ENCODE measurements at regions not wholly inside any gene's neighbourhood (a gene's known extent, or its start where the extent isn't known, plus 50 kb on each side); places are given as distances from the start of the nearest gene placed in this dataset.

DNA sequence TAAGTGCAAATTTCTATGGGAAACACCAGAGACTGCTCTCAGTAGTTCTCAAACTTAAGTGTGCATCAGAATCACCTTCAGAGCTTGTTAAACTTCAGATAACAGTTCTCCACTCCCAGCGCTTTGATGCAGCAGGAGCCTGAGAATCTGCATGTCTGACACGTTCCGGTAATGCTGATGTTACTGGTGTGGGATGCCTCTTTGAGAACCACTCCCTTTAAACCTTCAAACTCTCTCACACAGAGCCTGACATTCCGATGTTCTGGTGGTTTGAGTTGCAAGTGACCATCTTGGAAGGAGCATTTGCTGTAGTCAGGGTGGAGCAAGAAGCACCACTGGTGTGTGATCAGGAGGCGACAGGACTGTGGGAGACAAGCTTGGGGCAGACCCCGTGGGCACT lies 57.9 kb downstream of the OTOR start:
- TF ChIP-seq CTCF (IDR thresholded peaks at IDR 0.05) = no peak
- TF ChIP-seq POLR2AphosphoS5 (IDR thresholded peaks at IDR 0.05) = no peak
- TF ChIP-seq POLR2A (IDR thresholded peaks at IDR 0.05) = no peak
- no peak for TF ChIP-seq EP300 (IDR thresholded peaks at IDR 0.05)
- Histone ChIP-seq H3K27ac (no peak overlapping the region), H3K27me3 (peaks cover 0 to 26% (median 4%) of the 10 kb centered on the region in 3 donors), H3K36me3 (no peaks in the 10 kb centered on the region), H3K4me3 (no peak overlapping the region), H3K9me3 (no peaks in the 10 kb centered on the region), H3K4me1 (no peaks in the 10 kb centered on the region)
- 71 to 78% methylated on average over 6 of the region's 6 CpGs for WGBS, 2 donors
- intact Hi-C loops (cut with DNase I) = no loop called here
- DNase-seq = no peak

- Histone ChIP-seq H3K36me3 (no peaks in the 10 kb centered on the region), H3K4me1 (no peaks in the 10 kb centered on the region), H3K9me3 (no peaks in the 10 kb centered on the region), H3K4me3 (no peak overlapping the region), H3K27me3 (peaks cover 0 to 25% (median 4%) of the 10 kb centered on the region in 3 donors), H3K27ac (no peak overlapping the region)
- DNase-seq = no peak
- WGBS, 2 donors = 67 to 72% methylated on average over 7 of the region's 7 CpGs
- no peak for TF ChIP-seq POLR2AphosphoS5 (IDR thresholded peaks at IDR 0.05)
- no peak for TF ChIP-seq POLR2A (IDR thresholded peaks at IDR 0.05)
- TF ChIP-seq EP300 (IDR thresholded peaks at IDR 0.05) = no peak
- TF ChIP-seq CTCF (IDR thresholded peaks at IDR 0.05) = no peak
- intact Hi-C loops (cut with DNase I) = no loop called here
Observed at GRCh38 chr20:16806886-16807285, 58.7 kb downstream of the OTOR start.

- H3K9me3 ChIP-seq = no peaks in the 10 kb centered on the region
- intact Hi-C loops (cut with DNase I) = no loop called here
- H3K4me3 ChIP-seq = no peak overlapping the region
- H3K27ac ChIP-seq = no peak overlapping the region
- 59 to 72% methylated on average over 4 of the region's 4 CpGs for WGBS, 2 donors
- H3K27me3 ChIP-seq = peaks cover 0 to 11% (median 0%) of the 10 kb centered on the region in 3 donors
- TF ChIP-seq POLR2A (IDR thresholded peaks at IDR 0.05) = no peak
- no peak for TF ChIP-seq EP300 (IDR thresholded peaks at IDR 0.05)
- no peak for TF ChIP-seq POLR2AphosphoS5 (IDR thresholded peaks at IDR 0.05)
- no peak for TF ChIP-seq CTCF (IDR thresholded peaks at IDR 0.05)
- no peaks in the 10 kb centered on the region for H3K4me1 ChIP-seq
- no peaks in the 10 kb centered on the region for H3K36me3 ChIP-seq
- no peak for DNase-seq
Observed at GRCh38 chr20:16808796-16809195, 60.6 kb downstream of the OTOR start.

GRCh38 chr20:16810216-16810615 lies 62.1 kb downstream of the OTOR start:
- no peaks in the 10 kb centered on the region for H3K36me3 ChIP-seq
- H3K4me1 ChIP-seq = no peaks in the 10 kb centered on the region
- H3K27me3 ChIP-seq = peaks cover 0 to 9% (median 0%) of the 10 kb centered on the region in 3 donors
- no peak overlapping the region for H3K27ac ChIP-seq
- intact Hi-C loops (cut with DNase I) = no loop called here
- DNase-seq = no peak
- no peak for TF ChIP-seq CTCF (IDR thresholded peaks at IDR 0.05)
- no peak for TF ChIP-seq POLR2A (IDR thresholded peaks at IDR 0.05)
- no peak for TF ChIP-seq POLR2AphosphoS5 (IDR thresholded peaks at IDR 0.05)
- TF ChIP-seq EP300 (IDR thresholded peaks at IDR 0.05) = no peak
- no peak overlapping the region for H3K4me3 ChIP-seq
- 82 to 86% methylated on average over 3 of the region's 3 CpGs for WGBS, 2 donors
- no peaks in the 10 kb centered on the region for H3K9me3 ChIP-seq

DNA sequence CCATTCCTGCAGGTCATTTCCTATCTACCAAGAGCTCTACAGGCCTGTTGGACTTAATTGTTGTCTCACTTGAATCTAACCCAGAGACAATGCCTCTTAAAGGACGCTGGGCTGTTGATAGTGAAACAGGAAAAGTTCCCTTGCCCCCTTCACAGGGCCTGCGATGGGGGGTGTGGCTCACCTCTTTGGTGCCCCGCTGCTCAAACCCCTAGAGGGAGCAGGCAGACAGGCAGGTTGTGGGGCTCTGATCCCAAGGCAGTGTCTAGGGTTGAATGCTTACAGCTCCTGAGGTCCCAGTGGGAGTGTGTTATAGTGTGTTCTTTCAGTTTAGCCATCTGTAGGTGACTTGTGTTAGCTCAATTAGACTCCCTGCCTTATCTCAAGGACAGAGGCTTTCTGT lies 68.0 kb downstream of the OTOR start:
- Histone ChIP-seq H3K9me3 (no peaks in the 10 kb centered on the region), H3K27me3 (no peaks in the 10 kb centered on the region), H3K4me1 (no peaks in the 10 kb centered on the region), H3K36me3 (no peaks in the 10 kb centered on the region), H3K27ac (no peak overlapping the region), H3K4me3 (no peak overlapping the region)
- TF ChIP-seq POLR2A (IDR thresholded peaks at IDR 0.05) (no peak), EP300 (IDR thresholded peaks at IDR 0.05) (no peak), CTCF (IDR thresholded peaks at IDR 0.05) (no peak), POLR2AphosphoS5 (IDR thresholded peaks at IDR 0.05) (no peak)
- intact Hi-C loops (cut with DNase I) = no loop called here
- WGBS, 2 donors = 29 to 57% methylated on average over 3 of the region's 3 CpGs
- no peak for DNase-seq
